ENCODE measurements at regions not wholly inside any gene's neighbourhood (a gene's known extent, or its start where the extent isn't known, plus 50 kb on each side); places are given as distances from the start of the nearest gene placed in this dataset.
"Not testable (repeated sequence)": the region's sequence is repeated elsewhere in the genome, so short reads cannot be mapped to it uniquely, and the experiment has no call there.

GRCh38 chr7:35913350-35913749 is 112.5 kb downstream of the SEPTIN7 start:
- TF ChIP-seq, protein P1, sequence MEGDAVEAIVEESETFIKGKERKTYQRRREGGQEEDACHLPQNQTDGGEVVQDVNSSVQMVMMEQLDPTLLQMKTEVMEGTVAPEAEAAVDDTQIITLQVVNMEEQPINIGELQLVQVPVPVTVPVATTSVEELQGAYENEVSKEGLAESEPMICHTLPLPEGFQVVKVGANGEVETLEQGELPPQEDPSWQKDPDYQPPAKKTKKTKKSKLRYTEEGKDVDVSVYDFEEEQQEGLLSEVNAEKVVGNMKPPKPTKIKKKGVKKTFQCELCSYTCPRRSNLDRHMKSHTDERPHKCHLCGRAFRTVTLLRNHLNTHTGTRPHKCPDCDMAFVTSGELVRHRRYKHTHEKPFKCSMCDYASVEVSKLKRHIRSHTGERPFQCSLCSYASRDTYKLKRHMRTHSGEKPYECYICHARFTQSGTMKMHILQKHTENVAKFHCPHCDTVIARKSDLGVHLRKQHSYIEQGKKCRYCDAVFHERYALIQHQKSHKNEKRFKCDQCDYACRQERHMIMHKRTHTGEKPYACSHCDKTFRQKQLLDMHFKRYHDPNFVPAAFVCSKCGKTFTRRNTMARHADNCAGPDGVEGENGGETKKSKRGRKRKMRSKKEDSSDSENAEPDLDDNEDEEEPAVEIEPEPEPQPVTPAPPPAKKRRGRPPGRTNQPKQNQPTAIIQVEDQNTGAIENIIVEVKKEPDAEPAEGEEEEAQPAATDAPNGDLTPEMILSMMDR (IDR thresholded peaks at IDR 0.05) = not testable (repeated sequence)
- not testable (repeated sequence) for TF ChIP-seq EZH2phosphoT487 (IDR thresholded peaks at IDR 0.05)

Data from neural progenitor cell (in vitro differentiated cells).